ENCODE measurements at regions not wholly inside any gene's neighbourhood (a gene's known extent, or its start where the extent isn't known, plus 50 kb on each side); places are given as distances from the start of the nearest gene placed in this dataset.

DNA sequence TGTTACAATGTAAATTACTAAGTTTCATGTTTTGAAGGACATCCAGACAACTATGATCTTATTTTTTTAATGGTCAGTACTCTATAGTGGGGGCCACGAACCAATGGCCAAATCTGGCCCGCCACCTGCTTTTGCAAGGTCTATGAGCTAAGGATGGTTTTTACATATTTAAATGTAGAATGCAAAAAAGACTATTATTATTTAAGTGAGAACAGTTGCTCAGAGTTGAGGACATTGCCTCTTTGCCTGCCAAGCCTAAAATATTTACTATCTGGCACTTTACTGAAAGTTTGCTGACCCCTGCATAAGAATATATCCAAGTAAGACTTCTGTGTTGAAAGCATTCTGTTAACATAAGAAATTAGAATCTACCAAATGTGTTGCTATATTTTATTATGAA lies 163.7 kb upstream of the MDFIC2 start:
- no peak for TF ChIP-seq EP300 (conservative IDR thresholded peaks at IDR 0.05; ENCODE audit: poor library complexity, severe bottlenecking)
- TF ChIP-seq, protein P1, sequence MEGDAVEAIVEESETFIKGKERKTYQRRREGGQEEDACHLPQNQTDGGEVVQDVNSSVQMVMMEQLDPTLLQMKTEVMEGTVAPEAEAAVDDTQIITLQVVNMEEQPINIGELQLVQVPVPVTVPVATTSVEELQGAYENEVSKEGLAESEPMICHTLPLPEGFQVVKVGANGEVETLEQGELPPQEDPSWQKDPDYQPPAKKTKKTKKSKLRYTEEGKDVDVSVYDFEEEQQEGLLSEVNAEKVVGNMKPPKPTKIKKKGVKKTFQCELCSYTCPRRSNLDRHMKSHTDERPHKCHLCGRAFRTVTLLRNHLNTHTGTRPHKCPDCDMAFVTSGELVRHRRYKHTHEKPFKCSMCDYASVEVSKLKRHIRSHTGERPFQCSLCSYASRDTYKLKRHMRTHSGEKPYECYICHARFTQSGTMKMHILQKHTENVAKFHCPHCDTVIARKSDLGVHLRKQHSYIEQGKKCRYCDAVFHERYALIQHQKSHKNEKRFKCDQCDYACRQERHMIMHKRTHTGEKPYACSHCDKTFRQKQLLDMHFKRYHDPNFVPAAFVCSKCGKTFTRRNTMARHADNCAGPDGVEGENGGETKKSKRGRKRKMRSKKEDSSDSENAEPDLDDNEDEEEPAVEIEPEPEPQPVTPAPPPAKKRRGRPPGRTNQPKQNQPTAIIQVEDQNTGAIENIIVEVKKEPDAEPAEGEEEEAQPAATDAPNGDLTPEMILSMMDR (IDR thresholded peaks at IDR 0.05; ENCODE audit: poor library complexity, severe bottlenecking): no peak
- no peak for TF ChIP-seq TAF1 (IDR thresholded peaks at IDR 0.05; ENCODE audit: low read depth)
- TF ChIP-seq POLR2AphosphoS5 (IDR thresholded peaks at IDR 0.05): no peak
- TF ChIP-seq, protein P2, sequence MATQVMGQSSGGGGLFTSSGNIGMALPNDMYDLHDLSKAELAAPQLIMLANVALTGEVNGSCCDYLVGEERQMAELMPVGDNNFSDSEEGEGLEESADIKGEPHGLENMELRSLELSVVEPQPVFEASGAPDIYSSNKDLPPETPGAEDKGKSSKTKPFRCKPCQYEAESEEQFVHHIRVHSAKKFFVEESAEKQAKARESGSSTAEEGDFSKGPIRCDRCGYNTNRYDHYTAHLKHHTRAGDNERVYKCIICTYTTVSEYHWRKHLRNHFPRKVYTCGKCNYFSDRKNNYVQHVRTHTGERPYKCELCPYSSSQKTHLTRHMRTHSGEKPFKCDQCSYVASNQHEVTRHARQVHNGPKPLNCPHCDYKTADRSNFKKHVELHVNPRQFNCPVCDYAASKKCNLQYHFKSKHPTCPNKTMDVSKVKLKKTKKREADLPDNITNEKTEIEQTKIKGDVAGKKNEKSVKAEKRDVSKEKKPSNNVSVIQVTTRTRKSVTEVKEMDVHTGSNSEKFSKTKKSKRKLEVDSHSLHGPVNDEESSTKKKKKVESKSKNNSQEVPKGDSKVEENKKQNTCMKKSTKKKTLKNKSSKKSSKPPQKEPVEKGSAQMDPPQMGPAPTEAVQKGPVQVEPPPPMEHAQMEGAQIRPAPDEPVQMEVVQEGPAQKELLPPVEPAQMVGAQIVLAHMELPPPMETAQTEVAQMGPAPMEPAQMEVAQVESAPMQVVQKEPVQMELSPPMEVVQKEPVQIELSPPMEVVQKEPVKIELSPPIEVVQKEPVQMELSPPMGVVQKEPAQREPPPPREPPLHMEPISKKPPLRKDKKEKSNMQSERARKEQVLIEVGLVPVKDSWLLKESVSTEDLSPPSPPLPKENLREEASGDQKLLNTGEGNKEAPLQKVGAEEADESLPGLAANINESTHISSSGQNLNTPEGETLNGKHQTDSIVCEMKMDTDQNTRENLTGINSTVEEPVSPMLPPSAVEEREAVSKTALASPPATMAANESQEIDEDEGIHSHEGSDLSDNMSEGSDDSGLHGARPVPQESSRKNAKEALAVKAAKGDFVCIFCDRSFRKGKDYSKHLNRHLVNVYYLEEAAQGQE (IDR thresholded peaks at IDR 0.05; ENCODE audit: borderline replicate concordance): no peak
- TF ChIP-seq SMC3 (conservative IDR thresholded peaks at IDR 0.05; ENCODE audit: poor library complexity): no peak
- no peak for TF ChIP-seq EZH2 (IDR thresholded peaks at IDR 0.05; ENCODE audit: borderline replicate concordance, insufficient read depth, low read length, poor library complexity, severe bottlenecking)

Data from neural cell (in vitro differentiated cells).